ENCODE measurements at regions not wholly inside any gene's neighbourhood (a gene's known extent, or its start where the extent isn't known, plus 50 kb on each side); places are given as distances from the start of the nearest gene placed in this dataset.
"Not testable (repeated sequence)": the region's sequence is repeated elsewhere in the genome, so short reads cannot be mapped to it uniquely, and the experiment has no call there.

DNA sequence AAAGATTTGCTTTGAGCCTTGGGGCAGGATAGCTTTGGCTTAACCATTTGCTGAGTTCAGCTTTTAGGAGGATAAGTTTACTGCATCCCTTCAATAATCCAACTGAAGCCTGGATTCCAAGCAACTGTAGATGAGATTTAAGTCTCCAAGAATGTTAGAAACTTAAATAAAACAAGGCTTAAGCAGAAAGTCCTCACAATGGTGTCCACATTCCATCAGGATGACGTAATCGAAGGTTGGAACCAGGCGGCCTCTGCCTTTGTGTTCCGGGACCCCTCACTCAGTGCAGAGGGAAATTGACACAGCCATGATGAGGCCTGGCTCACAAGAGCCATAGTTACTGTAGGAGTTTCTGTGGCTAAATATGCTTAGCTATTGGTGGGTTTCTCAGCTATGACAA, 260.4 kb downstream of the LPIN1 start:
- in situ Hi-C loops (cut with HindIII; ENCODE audit: low pct_ligation_motif_present, low pct_unique_long_range_greater_than_20kb, low sequenced_read_pairs): no loop called here
- no peak for DNase-seq

DNA sequence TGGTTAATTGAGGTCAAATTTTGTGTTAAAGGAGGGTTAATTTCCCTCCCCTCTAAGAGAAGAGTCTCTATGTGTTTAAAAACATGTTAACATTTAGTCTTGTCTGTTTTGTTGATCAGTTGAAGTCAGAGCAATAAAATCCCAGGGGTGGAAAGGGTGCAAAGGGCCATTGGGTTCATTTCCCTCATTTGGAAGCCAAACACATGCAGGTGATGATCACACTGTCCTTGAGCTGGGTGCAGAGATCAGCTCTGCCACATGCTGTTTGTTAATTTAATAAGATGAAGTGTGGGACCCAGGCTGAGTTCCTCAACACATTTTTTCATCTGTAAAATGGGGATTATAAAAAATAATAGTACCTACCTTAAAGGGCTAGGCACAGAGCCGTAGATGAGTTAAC, 260.9 kb downstream of the LPIN1 start:
- no peak for DNase-seq
- in situ Hi-C loops (cut with HindIII; ENCODE audit: low pct_ligation_motif_present, low pct_unique_long_range_greater_than_20kb, low sequenced_read_pairs): no loop called here

DNA sequence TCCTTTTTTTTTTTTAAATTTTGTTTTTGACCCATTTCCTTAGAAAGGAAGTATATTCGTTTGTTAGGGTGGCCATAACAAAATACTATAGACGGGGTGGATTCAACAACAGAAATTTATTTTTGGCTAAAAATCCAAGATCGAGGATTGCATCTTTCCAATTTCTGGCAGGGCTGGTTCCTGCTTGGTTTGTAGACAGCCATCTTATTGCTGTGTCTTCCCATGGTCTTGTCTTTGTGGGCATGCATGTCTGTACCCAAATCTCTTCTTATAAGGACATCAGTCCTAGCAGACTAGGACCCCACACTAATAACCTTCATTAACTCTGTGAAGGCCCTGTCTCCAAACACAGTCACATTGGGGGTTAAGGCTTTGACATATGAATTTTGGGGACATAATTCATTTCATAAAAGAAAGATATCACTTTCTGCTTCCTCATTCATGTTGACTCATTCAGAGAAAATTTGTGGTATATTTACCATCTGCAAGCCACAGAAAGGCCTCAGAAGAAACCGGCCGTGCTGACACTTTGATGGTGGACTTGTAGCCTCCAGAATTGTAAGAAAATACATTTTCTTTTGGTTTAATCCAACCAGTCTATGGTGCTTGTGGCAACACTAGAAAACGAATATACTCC, 262.1 kb downstream of the LPIN1 start:
- peak; percentile 48 for DNase-seq
- in situ Hi-C loops (cut with HindIII; ENCODE audit: low pct_ligation_motif_present, low pct_unique_long_range_greater_than_20kb, low sequenced_read_pairs): no loop called here

DNA sequence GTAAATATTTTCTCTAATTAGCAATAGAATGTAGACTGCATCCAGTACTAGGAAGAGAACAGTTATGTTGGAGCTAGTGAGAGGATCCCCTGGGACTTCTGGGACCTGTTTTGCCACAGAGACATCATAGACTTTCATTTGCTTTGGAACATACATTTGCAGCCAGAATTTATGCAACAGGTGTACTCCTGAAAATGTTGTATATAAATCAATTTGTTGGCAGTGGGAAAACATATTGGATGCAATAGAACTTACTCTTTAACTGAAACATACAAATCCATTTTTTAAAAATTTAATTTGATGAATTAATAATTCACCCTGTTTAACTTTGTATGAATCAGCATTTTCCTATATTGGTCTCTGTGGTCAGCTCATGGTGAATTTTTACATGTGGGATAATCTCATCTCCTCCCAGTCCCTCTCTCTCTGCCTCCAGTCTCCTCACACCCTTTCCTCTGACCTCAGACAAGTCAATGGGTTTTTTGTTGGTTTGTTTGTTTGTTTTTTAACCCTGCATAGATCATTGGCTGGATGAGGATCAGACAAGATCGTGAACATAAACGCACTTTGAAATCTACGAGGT, 263.0 kb downstream of the LPIN1 start:
- in situ Hi-C loops (cut with HindIII; ENCODE audit: low pct_ligation_motif_present, low pct_unique_long_range_greater_than_20kb, low sequenced_read_pairs): no loop called here
- DNase-seq: no peak

DNA sequence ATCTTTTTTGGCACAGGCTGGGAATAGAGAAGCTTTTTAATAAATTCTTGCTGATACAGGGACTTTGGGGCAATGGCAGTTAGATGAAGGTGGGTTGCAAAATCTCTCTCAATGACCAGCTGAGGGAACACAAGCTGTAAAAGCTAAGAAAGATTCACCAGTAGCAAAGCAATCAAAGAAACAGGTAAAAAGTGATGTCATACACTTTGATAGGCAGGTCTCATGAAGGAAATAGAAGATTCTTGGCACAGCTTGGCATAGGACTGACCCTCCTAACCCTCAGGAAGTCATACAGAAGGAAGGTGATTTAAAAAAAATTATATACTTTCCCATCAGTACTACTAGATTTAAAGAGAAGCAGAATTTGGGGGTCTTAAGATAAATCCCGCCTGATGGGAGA, 263.6 kb downstream of the LPIN1 start:
- in situ Hi-C loops (cut with HindIII; ENCODE audit: low pct_ligation_motif_present, low pct_unique_long_range_greater_than_20kb, low sequenced_read_pairs): no loop called here
- no peak for DNase-seq

DNA sequence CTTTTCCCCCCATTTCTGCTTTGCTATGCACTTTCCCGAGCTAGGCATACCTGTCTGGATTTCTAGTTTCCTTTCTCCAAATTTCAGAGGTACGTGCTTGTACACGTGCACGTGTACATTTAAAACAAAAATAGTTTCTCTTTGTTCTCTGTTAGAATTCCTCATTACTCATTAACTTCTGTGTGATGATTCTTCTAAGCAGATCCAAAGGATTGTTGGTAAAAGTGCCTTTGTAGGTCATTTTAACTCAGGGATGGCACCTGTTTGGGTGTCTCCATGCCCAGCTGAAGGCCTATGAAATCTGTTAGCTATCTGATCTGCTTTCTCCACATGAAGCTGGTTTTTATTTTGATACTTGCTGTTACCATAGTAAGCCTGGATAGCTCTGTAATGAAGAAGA, 264.3 kb downstream of the LPIN1 start:
- peak; percentile 18 for DNase-seq
- in situ Hi-C loops (cut with HindIII; ENCODE audit: low pct_ligation_motif_present, low pct_unique_long_range_greater_than_20kb, low sequenced_read_pairs): no loop called here

DNA sequence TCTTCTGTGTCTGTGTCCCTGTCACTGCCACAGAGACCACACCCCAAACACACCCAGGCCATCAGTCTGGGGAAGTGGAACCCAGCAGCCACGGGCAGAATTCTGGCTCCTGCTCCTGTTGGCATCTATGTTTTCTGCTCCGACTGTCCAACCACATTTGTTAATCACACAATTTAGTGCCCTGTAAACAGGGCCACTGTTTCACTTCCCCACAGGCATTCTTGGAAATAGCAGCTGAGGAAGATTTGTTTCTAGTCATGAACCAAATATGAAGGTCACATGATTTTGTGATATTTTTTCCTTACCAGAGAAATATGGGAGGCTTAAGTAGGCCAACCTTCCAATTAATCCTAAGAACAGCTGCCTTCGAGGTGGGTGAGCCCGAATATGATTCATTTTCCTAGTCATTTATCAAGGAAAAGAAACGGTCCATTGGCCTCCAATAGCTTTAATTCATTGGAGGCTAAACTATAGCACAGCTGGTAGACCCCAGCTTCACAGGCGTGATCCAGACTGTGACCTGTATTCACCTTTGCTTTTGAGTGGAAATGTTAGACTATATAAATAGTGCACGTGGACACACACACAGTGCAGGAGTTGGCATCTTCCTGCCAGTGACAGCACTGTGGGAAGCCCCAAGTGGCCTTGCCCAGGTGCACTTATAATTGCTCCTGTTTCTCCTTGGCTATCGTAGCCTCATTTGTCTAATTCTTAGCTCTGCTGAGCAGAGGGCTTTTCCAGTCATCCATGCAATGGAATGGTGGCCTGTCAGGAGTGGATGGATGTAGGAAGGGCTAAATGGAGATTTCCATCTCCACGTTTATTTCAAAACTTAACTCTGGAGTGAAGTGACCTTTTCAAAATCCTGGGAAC, 267.9 kb downstream of the LPIN1 start:
- DNase-seq: no peak
- in situ Hi-C loops (cut with HindIII; ENCODE audit: low pct_ligation_motif_present, low pct_unique_long_range_greater_than_20kb, low sequenced_read_pairs): no loop called here

DNA sequence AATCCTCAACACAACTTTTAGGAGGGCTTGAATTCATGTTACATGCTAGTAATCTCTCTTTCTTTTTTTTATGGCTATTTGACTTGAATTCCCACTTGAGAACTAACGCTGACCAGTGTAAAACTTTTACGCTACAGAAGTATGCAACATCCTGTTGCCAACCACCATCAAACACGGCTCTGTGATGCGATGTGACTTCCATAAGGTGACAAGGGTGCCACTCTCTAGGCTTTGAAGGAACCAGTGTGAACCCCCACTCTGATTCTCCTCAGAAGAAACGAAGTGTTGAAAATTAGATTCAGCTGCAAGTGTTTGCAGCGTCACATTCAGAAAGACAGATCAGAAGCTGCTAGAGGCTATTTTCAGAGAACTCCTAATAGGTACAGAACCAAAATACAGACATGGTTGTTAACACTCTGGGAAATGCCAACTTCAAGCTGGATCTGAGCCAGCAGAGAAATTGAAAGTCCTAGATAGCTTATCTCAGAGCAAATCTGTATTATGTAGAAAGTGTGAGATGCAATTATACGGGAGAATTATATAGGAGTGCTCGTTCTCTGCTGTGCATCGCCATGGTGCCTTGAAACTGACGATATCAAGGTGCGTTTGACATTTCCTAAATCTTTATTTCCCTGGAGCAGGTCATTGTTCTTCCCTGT, 271.2 kb downstream of the LPIN1 start:
- in situ Hi-C loops (cut with HindIII; ENCODE audit: low pct_ligation_motif_present, low pct_unique_long_range_greater_than_20kb, low sequenced_read_pairs): no loop called here
- DNase-seq: no peak

DNA sequence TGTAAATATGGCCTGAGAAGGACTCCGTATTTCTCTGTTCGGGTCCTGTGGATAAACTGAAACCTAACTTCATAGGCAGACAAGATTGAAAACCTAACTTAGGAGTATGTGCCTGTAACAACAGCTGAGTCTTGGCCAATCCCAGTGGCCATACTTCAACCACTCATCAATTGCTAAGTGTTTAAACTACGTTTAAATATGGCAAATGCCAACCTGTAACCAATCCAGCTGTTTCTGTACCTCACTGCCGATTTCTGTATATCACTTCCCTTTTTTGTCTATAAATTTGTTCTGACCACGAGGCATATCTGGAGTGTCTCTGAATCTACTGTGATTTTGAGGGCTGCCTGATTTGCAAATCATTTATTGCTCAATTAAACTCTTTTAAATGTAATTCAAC, 272.3 kb downstream of the LPIN1 start:
- in situ Hi-C loops (cut with HindIII; ENCODE audit: low pct_ligation_motif_present, low pct_unique_long_range_greater_than_20kb, low sequenced_read_pairs): not testable (repeated sequence)

DNA sequence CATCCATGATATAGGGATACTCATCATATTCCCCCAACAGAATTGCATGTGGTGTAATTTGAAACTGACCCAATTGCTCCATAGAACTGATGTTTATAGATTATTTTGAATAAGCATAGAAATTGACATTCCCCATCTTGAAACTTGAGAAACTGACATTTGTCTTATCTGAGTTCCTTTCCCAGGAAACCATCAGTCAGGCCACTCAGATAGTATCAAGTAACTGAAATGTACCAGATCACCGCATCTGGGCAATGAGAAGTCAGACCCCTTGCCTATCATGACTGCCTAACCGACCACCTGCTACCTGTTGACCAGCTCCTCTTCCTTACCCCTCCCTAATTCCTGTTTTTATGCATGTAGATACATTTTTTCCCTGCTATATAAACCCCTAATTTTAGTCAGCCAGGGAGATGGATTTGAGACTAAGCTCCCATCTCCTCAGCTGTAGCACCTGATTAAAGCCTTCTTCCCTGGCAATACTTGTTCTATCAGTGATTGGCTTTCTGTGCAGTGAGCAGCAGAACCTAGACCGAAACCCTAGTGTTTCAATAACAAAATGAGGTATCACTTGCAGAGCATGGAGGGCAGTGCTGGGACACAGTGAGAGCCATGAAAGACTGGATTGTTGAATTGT, 274.5 kb downstream of the LPIN1 start:
- no peak for DNase-seq
- in situ Hi-C loops (cut with HindIII; ENCODE audit: low pct_ligation_motif_present, low pct_unique_long_range_greater_than_20kb, low sequenced_read_pairs): no loop called here

More for the DNA sequence above, 272.3 kb downstream of the LPIN1 start:
- DNase-seq: not testable (repeated sequence)

DNA sequence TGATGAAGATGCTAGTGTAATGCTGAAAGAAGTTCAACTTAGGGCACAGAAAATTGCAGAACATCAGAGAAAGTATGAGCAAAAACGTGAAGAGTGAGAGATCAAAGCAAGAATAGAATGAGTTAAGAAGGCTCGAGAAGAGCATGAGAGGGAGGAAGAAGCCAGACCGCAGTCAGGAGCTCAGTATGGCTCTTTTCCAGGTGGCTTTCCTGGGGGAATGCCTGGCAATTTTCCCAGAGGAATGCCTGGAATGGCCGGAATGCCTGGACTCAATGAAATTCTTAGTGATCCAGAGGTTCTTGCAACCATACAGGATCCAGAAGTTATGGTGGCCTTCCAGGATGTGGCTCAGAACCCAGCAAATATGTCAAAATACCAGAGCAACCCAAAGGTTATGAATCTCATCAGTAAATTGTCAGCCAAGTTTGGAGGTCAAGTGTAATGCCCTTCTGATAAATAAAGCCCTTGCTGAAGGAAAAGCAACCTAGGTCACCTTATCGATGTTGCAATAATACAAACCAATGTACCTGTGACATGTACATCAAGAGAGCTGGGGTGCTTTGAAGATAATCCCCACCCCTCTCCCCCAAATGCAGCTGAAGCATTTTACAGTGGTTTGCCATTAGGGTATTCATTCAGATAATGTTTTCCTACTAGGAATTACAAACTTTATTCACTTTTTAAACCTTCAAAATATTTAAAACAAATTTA, 277.9 kb downstream of the LPIN1 start:
- in situ Hi-C loops (cut with HindIII; ENCODE audit: low pct_ligation_motif_present, low pct_unique_long_range_greater_than_20kb, low sequenced_read_pairs): not testable (repeated sequence)
- peak; percentile 90 for DNase-seq

DNA sequence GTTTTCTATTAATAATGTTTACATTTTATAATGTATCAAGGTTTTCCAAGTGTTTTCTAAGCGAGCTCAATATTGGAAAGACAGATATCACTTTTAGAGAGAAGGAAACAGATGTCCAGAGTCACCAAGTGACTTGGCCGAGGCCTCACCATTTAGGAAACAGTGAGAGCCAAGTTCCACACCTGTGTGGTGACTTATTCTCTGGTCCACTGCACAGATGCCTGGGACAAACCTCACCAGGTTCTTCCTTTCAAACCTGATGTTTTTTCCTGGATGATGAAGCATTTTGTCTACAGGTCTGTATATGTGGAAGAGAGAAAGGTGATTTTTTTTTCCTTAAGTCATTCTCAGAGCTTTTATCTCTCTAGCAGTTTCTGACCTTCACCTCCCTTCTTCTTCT, 280.7 kb downstream of the LPIN1 start:
- in situ Hi-C loops (cut with HindIII; ENCODE audit: low pct_ligation_motif_present, low pct_unique_long_range_greater_than_20kb, low sequenced_read_pairs): no loop called here
- no peak for DNase-seq

DNA sequence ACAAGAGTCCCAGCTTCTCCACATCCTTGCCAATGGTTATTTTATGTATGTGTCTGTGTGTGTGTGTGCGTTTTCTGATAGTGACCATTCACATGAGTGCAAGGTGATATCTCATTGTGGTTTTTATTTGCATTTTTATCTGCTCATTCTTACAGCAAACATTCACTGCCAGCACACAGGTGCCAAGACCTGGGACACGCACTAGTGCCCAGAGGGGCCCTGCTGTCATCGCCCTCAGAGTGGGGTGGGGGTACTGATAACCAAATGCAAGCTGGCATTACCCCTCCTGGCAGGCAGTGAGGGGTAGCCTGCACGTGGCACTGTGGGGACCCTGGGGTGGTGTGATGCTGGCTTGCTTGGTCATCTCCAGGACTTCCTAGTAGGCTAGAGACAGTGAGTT, 285.4 kb downstream of the LPIN1 start:
- in situ Hi-C loops (cut with HindIII; ENCODE audit: low pct_ligation_motif_present, low pct_unique_long_range_greater_than_20kb, low sequenced_read_pairs): no loop called here
- DNase-seq: no peak

DNA sequence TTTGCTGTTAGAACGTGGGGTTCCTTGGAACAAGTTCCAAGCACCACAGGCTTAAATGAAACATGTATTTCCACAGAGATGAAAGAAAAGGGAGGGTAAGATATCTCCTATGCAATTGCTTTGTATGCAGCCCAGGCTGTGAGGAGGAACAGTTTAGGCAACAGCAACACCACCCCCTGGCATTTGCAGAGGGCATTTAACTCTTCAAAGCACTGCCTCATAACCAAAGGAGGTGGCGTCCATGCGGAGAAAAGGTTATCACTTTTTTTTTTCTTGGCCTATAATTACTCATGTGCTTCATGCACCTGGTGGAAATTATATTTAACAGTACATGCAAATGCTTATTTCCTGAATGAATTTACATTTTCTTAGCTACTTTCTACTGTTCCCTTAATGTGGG, 286.0 kb downstream of the LPIN1 start:
- in situ Hi-C loops (cut with HindIII; ENCODE audit: low pct_ligation_motif_present, low pct_unique_long_range_greater_than_20kb, low sequenced_read_pairs): no loop called here
- no peak for DNase-seq

DNA sequence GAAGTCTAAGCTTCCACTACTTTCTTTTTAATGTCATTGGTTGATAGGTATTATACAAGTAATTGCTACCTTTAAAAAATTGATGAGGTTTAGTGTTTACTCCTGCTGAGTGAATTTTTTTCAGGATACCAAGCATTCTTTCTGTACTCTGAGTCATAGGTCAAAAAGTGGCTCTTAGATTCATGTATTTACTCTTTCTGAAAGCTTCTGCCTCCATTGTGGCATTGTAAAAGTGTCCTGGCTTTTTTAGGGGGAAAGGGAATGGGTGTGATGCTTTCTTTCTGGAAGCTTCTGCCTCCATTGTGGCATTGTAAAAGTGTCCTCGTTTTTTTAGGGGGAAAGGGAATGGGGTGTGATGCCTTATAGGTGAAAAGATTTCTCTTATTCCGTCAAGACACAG, 286.5 kb downstream of the LPIN1 start:
- no peak for DNase-seq
- in situ Hi-C loops (cut with HindIII; ENCODE audit: low pct_ligation_motif_present, low pct_unique_long_range_greater_than_20kb, low sequenced_read_pairs): no loop called here

DNA sequence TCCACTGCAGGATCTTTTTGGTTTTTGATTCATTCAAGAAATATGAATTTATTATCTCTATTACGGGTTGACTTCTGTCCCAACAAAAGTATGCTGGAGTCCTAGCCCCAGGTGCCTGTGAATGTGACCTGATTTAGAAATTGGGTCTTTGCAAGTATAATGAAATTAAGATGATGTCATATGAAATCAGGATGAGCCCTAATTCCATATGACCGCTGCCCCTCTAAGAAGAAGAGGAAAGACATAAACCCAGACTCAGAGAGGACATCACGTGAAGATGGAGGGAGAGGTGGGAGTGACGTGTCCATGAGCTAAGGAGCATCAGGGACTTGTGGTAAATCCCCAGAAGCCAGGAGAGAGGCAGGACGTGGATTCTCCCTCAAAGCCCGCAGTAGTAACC, 287.1 kb downstream of the LPIN1 start:
- in situ Hi-C loops (cut with HindIII; ENCODE audit: low pct_ligation_motif_present, low pct_unique_long_range_greater_than_20kb, low sequenced_read_pairs): no loop called here

DNA sequence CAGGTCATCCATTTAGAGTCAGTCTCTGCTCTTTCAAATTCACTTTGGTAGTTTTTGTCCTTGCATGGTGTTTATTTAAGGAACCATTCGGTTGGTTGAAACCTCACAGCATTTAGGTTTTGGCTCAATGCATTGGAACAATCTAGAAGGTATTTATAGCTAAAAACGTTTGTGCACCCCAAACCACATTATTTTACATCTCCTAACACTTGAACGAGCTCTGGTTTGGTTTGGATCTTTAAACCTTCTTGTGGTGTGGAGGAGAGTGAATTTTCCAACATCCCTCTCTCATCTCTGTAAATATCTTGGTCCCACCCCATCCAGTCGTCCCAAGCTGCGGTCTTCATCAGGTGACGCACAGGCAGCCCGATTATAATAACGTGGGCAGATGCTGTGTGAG, 287.9 kb downstream of the LPIN1 start:
- no peak for DNase-seq
- in situ Hi-C loops (cut with HindIII; ENCODE audit: low pct_ligation_motif_present, low pct_unique_long_range_greater_than_20kb, low sequenced_read_pairs): no loop called here

More for the DNA sequence above, 287.1 kb downstream of the LPIN1 start:
- DNase-seq: no peak

DNA sequence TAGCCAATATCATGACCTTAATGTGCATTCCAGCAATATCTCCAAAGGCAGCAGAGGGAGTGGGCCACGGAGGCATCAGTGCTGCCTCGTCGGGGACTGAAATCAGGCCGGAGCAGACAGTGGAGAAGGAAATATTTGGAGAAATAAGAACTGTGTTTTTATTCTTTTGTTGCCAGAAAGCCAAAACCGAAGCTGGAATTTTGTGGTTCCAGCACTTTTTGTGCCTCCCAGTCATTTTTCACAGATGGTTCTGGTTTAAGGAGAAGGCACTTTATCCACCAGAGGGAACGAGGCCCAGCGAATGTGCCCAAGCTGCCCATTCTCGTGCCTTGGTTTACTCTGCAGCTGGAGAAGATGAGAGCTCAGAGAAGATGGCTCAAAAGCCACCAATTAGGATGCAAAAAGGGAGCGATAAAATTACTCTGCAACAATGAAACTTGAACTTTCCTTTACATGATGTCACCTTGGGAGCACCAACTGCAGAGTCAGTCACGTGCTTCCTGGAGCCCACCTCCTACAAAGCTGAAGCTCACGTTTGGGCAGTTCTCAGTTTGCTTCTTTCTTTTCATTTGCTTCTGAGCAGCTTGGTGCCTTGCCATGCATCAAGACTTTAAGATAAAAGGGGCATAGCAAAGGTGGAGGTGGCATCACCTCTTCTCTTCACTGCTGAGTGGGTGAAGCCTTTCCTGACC, 288.7 kb downstream of the LPIN1 start:
- in situ Hi-C loops (cut with HindIII; ENCODE audit: low pct_ligation_motif_present, low pct_unique_long_range_greater_than_20kb, low sequenced_read_pairs): no loop called here
- no peak for DNase-seq

Measured in ACHN (cell line).